NB4 (cell line): ENCODE measurements at regions not wholly inside any gene's neighbourhood (a gene's known extent, or its start where the extent isn't known, plus 50 kb on each side); places are given as distances from the start of the nearest gene placed in this dataset.

Source experiments
- MYC ChIP-seq: IDR thresholded peaks from 2 replicates; pipeline ENCODE4 v1.6.1; 2011; ENCODE audit warnings: low read depth, low read length
- POLR2A ChIP-seq: IDR thresholded peaks from 2 replicates; pipeline ENCODE4 v1.6.1; 2011; ENCODE audit warnings: mild to moderate bottlenecking; ENCODE audit not compliant: insufficient read length; ENCODE audit errors: extremely low read depth
- TF ChIP-seq, protein P1 (sequence below): IDR thresholded peaks from one replicate; pipeline ENCODE4 v1.5.1; 2012; ENCODE audit warnings: low read depth, low read length
- TF ChIP-seq, protein P2 (sequence below): IDR thresholded peaks from 2 replicates; pipeline ENCODE4 v1.6.1; 2011; ENCODE audit warnings: low read depth, low read length

- TF ChIP-seq POLR2A (no peak), MYC (no peak)
- TF ChIP-seq, protein P1, sequence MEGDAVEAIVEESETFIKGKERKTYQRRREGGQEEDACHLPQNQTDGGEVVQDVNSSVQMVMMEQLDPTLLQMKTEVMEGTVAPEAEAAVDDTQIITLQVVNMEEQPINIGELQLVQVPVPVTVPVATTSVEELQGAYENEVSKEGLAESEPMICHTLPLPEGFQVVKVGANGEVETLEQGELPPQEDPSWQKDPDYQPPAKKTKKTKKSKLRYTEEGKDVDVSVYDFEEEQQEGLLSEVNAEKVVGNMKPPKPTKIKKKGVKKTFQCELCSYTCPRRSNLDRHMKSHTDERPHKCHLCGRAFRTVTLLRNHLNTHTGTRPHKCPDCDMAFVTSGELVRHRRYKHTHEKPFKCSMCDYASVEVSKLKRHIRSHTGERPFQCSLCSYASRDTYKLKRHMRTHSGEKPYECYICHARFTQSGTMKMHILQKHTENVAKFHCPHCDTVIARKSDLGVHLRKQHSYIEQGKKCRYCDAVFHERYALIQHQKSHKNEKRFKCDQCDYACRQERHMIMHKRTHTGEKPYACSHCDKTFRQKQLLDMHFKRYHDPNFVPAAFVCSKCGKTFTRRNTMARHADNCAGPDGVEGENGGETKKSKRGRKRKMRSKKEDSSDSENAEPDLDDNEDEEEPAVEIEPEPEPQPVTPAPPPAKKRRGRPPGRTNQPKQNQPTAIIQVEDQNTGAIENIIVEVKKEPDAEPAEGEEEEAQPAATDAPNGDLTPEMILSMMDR, result no peak
- TF ChIP-seq, protein P2, sequence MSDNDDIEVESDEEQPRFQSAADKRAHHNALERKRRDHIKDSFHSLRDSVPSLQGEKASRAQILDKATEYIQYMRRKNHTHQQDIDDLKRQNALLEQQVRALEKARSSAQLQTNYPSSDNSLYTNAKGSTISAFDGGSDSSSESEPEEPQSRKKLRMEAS, result no peak
Observed at GRCh38 chr5:108623826-108624225, 123.9 kb upstream of the FER start.
